HG02981 (cell line): ENCODE measurements at regions not wholly inside any gene's neighbourhood (a gene's known extent, or its start where the extent isn't known, plus 50 kb on each side); places are given as distances from the start of the nearest gene placed in this dataset.

Source experiments
- ATAC-seq: cut with Tn5 transposase; IDR thresholded peaks from one replicate; pipeline ENCODE4 v1.9.1; 2021; ENCODE audit warnings: mild to moderate bottlenecking, moderate library complexity; ENCODE audit not compliant: unreplicated experiment

GRCh38 chr17:5693821-5694220, 109.5 kb upstream of the NLRP1 start:
- no peak for ATAC-seq

GRCh38 chr17:5694551-5694950, 110.2 kb upstream of the NLRP1 start:
- ATAC-seq, result no peak

GRCh38 chr17:5695480-5695879, 111.2 kb upstream of the NLRP1 start:
- ATAC-seq, result no peak

- ATAC-seq, result no peak
These were observed 114.7 kb upstream of the NLRP1 start for GRCh38 chr17:5698959-5699358.

GRCh38 chr17:5699814-5700213, 115.5 kb upstream of the NLRP1 start:
- no peak for ATAC-seq

- ATAC-seq, result no peak
These were observed 116.4 kb upstream of the NLRP1 start for GRCh38 chr17:5700745-5701144.

GRCh38 chr17:5701381-5701780, 117.1 kb upstream of the NLRP1 start:
- no peak for ATAC-seq

GRCh38 chr17:5702951-5703510, 118.7 kb upstream of the NLRP1 start:
- no peak for ATAC-seq

- no peak for ATAC-seq
These were observed 119.4 kb upstream of the NLRP1 start for GRCh38 chr17:5703736-5704135.

GRCh38 chr17:5705081-5705875, 121.0 kb upstream of the NLRP1 start:
- ATAC-seq, result no peak

- ATAC-seq, result no peak
These were observed 121.7 kb upstream of the NLRP1 start for GRCh38 chr17:5705876-5706576.

- no peak for ATAC-seq
These were observed 122.4 kb upstream of the NLRP1 start for GRCh38 chr17:5706577-5707210.

- ATAC-seq, result no peak
These were observed 123.2 kb upstream of the NLRP1 start for GRCh38 chr17:5707482-5707881.

GRCh38 chr17:5708344-5708743, 124.0 kb upstream of the NLRP1 start:
- no peak for ATAC-seq

GRCh38 chr17:5711344-5711743, 127.0 kb upstream of the NLRP1 start:
- no peak for ATAC-seq

GRCh38 chr17:5714993-5715392, 130.7 kb upstream of the NLRP1 start:
- ATAC-seq, result no peak

GRCh38 chr17:5715478-5715877, 131.2 kb upstream of the NLRP1 start:
- no peak for ATAC-seq

- ATAC-seq, result no peak
These were observed 134.4 kb upstream of the NLRP1 start for GRCh38 chr17:5718726-5719125.

GRCh38 chr17:5719976-5720375, 135.7 kb upstream of the NLRP1 start:
- ATAC-seq, result no peak

GRCh38 chr17:5730373-5730772, 146.1 kb upstream of the NLRP1 start:
- ATAC-seq, result no peak

GRCh38 chr17:5740937-5741336, 156.6 kb upstream of the NLRP1 start:
- no peak for ATAC-seq

- no peak for ATAC-seq
These were observed 157.5 kb upstream of the NLRP1 start for GRCh38 chr17:5741810-5742209.
